NCI-H2227 (cell line): ENCODE measurements at regions not wholly inside any gene's neighbourhood (a gene's known extent, or its start where the extent isn't known, plus 50 kb on each side); places are given as distances from the start of the nearest gene placed in this dataset.
"Not testable (repeated sequence)": the region's sequence is repeated elsewhere in the genome, so short reads cannot be mapped to it uniquely, and the experiment has no call there.

Experiments
- DNase-seq: peaks from one replicate; lab custom pipeline; 2025; ENCODE audit not compliant: unreplicated experiment; lab: John Stamatoyannopoulos, UW

DNA sequence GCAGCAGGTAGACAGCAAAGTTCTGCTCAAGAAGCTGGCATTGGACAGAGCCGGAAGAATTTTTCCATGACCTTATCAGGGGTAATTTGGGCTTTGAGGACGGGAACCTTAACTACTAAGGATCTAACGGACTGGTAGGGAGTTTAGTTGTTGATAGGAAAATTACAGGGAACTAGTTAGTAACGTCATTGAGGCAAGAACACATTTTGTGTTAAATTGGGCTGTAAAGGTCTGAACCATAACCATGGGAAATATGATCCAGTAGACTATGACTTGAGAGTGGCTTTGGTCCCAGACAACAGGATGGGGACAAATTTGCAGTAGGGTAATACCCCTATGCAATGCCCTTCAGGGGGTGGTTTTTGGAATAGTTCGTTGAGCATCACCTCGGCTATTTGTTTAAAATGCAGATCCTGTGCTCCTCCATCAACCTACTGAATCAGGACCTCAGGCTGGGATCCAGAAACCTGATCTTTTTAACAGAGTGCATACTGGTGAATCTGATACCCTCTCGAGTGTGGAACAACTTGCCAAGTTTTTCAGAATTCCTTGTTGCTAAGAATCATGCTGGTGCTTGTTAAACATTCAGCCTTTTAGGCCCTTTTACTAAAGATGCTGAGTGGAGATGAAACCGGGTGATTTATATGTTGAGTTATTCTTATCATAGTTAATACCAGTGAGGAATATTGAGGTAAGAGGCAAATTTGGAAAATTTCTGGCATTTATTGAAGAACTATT, 255.1 kb downstream of the MAP2K6 start:
- no peak for DNase-seq

DNA sequence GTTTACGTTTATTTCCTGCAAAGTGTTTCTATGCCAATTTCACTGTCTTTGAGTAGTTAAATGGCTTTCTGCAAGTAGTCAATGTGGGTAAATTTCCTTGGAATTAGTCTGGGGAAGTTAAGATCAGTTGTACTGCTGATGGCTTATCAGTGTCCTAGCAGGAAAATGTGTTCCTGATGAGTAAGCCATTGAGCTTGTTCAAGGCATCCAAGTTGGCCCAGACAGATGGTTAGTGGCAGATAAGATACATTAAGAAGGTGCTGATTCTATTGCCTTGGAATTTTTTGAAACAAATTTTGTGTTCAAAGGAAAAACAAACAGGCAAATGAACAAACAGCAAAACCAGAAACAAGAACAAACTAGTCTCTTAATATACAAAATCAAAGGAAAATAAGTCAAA, 258.4 kb downstream of the MAP2K6 start:
- no peak for DNase-seq

DNA sequence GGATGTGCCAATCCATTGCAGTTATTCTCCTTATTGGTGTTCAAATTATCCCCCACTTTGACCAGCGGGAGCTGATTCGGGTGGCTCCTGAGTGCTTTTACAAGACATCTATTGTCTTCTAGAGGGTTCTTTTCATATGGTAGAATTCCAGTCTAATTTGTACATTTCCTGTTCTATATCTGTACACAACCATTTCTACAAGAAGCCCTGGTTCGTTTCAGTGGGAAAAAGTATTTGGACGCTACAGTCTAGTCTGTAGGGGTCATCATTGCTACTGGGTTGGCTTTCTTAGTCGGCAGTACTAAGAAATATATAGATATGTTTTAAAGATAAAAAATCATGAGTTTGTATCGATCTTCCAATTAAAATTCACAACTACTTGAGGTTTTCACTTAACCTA, 262.6 kb downstream of the MAP2K6 start:
- DNase-seq = no peak

DNA sequence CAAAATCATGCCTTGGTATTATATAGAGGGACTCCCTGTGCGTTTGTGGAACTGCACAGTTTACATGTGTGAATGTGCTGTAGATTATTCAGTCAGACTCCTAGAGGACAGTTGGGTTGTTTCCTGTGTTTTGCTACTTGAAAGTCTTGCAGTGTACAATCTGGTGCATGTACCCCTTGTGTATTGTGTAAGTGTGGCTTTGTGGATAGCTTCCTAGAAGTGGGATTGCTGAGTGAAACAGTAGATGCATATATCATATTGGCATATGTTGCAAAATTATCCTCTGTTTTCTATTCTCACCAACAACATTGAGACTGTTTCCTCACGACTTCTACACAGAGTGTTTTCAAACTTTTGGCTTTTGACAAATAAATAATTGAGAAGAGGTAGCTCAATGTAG, 263.7 kb downstream of the MAP2K6 start:
- DNase-seq = no peak

DNA sequence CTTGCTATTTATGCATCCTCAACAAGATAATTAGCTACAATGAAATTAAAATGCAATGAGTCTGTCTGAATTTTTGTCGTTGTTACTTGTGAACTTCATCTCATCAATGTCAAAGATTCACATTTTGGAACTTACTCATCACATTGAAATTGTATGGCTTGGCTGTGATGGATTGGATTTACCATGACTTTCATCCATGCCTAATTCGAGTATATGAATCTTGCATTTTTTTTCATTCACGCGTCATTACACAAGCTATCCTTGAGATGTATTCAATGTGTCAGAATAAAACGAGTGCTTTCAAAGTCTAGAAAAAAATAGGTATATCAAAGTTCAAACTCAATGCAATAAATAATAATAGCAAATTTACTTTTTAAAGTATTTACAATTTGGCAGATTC, 265.3 kb downstream of the MAP2K6 start:
- no peak for DNase-seq

DNA sequence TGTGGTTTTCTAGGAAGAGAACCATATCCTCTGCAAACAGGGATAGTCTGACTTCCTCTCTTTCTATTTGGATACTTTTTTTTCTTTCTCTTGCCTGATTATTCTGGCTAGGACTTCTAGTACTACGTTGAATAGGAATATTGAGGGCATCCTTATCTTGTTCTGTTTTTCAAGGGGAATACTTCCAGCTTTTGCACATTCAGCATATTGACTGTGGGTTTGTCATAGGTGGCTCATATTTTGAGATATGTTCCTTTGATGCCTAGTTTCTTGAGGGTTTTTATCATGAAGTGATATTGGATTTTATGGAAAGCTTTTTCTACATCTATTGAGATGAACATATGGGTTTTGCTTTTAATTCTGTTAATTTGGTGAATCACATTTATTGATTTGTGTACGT, 269.8 kb downstream of the MAP2K6 start:
- no peak for DNase-seq

DNA sequence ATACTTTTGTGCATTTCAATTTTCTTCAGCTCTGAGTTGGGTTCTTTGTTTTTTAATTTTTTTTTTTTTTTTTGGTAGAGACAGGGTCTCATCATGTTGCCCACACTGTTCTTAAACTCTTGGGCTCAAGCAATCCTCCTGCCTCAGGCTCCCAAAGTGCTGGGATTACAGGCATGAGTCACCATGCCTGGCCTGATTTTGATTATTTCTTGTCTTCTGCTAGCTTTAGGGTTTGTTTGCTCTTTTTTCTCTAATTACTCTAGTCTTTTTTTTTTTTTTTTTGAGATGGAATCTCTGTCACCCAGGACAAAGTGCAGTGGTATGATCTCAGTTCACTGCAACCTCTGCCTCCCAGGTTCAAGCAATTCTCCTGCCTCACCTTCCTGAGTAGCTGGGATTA, 270.7 kb downstream of the MAP2K6 start:
- not testable (repeated sequence) for DNase-seq

DNA sequence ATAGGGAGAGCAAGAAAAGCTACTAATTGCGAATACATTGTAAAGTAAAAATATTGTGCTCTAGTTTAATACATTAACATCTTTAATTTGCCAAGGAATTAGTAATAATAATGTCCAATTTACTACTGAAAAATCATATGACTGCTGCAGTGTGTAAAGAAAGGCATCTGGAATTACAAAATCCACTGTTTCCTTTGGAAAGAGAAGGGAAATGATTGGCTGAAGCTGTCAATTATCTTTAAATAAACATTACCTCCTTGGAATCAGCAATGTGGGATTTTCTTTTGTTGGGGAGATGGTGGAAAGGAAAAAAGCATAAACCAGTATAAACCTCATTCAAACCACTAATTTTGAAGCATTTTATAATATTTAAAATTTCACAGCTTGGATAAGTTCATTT, 276.0 kb downstream of the MAP2K6 start:
- DNase-seq = no peak

DNA sequence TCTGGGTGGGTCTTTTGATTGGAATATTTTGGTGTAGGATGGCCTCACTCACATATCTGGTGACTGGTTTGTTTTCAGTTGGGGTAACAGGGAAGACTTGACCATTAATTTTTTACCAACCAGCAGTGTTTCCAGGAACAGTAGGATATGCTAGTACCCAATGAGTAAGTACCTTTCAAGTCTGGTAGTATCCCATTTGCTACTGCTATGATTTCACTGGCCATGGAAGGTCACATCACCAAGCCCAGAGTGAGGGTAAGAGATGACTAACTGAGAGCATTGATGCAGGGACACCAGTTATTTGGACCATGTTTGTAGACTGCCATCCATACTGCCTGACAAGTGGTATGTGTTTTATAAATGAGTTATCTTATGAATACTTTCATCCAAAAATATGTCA, 277.7 kb downstream of the MAP2K6 start:
- no peak for DNase-seq

DNA sequence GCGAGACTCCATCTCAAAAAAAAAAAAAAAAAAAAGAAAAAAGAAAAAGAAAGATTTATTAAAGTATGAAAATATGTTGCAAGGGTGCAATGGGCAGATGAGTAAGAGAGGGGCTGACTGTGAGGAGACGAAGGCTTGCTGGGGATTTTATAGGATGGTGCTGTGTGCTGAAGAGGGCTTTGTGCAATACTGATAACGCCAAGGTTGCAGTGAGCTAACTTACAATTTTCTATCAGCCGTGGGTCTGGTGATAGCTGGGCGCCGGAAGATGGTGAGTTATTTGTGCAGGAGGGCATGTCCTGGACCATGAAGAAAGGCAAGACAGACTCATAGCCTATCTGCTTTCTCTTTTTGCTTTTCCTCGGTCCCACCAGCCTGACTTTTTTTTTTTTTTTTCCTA, 281.1 kb downstream of the MAP2K6 start:
- DNase-seq = no peak

DNA sequence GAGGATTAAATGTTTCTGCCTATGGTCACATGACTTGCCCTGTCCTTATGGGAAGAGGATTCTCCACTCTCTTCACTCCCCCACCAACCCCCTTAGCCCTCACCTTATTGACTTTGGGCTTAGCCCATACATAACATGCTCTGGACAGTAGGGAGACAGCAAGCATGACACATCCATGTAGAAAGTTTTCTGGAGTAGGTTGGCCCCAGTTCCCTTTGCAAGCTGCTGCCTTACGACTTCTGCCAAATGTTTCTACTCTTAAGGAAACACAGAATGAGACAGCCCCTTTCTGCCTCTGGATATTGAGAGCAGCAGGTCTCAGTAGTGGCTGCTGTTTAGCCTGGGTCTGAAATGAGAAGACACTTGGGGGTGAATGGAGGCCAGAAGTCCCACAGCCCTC, 282.2 kb downstream of the MAP2K6 start:
- DNase-seq = no peak

DNA sequence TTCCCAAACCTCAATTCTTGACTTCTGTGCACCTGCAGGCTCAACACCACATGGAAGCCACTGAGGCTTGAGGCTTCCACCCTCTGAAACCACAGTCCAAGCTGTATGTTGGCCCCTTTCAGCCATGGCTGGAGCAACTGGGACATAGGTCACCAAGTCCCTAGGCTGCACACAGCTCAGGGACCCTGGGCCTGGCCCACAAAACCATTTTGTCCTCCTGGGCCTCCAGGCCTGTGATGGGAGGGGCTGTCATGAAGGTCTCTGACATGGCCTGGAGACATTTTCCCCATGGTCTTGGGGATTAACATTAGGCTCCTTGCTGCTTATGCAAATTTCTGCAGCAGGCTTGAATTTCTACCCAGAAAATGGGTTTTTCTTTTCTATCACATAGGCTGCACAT, 283.9 kb downstream of the MAP2K6 start:
- not testable (repeated sequence) for DNase-seq

DNA sequence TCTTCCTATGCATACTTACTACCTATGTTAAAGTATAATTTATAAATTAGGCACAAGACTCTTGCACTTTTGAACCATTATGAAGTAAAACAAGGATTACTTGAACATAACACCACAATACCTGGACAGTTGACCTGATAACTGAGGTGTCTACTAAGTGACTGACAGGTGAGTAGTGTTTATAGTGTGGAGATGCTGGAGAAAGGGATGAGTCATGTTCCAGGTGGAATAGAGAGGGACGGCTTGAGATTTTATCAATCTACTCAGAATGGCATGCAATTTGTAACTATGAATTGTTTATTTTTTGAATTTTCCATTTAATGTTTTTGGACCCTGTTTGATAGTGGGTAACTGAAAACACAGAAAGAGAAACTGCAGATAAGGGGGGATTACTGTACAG, 287.6 kb downstream of the MAP2K6 start:
- no peak for DNase-seq

DNA sequence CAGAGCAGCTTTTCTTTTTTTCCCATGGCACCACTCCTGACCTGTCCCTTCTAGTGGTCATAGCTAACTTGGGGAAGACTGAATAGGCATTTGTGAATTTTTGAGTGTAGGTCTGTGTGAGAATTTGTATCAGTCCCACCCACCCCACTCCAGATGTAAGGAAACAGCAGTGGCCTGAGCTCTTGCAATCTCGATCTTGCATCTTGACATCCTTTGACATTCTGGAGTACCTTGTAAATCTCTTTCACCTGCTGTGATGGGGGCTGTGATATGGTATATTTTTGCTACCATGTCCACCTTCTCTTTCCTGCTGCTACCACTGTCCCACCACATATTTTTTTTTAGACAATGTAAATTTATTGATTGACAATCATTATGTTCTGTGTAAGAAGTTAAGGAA, 289.3 kb downstream of the MAP2K6 start:
- no peak for DNase-seq

DNA sequence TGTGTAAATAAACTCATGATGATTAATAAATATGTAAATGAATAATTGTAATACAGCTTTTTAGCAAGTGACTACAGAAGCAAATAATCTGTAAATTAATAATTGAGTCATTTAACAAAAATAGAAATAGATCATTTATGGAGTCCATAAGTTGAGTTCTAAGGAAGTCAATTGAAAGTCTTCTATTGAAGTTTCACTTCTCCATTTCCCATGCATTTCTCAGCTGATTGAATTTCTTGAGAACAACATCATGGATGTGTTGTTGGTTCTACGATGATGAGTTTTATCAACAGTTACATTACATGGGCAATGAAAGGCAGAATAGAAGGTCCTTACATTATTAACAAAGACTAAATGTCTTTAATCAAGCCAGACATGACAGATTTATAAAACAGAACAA, 290.4 kb downstream of the MAP2K6 start:
- no peak for DNase-seq

DNA sequence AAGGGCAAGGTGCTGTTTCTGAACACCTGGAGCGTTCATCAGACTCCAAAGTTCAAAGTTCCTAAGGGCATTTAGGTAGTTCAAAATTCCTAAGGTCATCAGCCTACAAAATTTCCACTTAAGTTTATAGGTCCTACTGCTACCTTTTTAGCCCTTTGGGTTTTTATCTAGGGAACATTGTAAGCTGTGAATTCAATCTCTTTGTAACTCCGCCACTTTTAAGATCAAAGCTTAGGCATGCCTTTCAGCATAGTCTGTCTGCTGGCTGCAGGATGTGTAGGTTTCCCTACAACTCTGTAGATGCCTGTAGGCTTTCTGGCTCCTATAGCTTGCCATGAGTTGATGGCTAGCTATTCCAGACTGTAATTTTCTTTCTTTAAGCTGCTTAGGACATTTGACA, 291.6 kb downstream of the MAP2K6 start:
- DNase-seq = no peak

DNA sequence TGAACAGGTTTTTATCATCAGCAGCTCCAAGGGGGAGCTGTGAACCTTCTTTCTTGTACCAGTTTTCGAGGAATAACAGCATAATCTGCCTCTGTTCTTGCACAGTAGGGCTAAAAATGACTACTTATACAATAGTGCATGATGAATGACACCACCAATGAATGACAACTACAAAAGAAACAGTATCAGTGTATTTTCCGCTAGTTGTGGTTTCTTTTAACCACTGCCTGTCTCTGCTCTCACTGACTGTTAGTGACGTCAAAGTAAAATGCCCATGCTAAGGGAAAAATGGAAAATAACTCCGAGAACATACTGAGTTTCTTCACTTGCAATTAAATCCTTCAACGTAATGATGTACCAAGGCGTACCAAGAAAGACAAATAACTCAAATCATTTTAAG, 294.9 kb downstream of the MAP2K6 start:
- no peak for DNase-seq

DNA sequence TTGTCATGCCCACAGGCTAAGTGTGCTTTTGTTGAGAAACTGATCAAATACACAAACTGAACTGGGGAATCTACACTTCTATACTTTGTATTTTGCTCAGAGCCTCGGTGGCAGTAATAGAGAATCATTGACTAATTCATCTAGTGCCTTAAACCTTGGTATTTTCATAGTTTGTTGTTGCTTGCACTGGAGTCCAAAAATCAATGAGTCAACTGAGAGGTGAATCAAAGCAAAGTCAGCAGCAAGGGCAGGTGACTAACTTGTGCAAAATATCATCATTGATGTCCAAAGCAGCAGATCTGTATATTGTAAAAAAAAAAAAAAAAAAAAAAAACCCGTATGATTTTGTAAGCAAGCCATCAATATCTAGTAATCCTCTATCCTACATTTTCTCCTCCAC, 296.4 kb downstream of the MAP2K6 start:
- DNase-seq = no peak

DNA sequence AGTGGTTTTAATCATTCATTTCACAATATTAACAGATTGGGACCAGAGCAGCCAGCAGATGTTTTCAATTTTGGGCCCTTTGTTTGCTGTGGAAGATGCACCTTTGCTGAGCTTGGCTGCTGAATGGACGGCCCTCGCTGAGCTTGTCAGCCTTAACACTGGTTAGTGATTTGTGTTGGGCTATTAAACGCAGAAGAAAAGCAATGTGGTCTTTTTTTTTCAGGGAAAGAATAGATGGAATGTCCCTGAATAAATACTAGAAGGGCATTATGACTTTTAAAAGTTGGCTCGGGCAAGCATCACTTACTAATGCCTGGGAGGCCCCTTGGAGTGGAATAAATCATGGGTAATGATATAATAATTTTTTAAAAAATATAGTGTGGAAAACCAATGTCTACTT, 297.0 kb downstream of the MAP2K6 start:
- no peak for DNase-seq

DNA sequence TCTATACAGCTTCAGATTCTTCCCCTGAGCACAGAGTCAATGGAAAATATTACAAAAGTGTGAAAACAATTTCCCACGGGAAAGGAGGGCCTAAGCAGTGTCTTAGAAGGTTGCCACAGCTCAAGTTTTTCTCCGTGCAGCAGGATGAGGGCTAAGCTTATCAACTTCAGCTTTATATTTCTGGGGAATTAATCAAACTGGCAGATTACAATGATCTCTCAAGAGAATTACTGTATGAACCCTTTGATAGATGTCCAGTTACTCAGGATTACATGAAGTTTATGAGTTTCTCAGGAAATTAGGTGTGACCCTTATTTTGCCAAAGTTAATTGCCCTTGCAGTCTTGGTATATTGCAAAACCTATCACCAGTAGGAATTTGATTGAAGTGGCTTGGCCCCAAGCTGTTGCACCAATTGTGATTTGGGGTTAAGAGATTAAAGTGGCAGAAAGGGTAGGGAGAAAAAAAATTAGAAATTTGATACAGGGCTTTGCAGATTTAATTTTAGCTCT, 298.4 kb downstream of the MAP2K6 start:
- DNase-seq = no peak

DNA sequence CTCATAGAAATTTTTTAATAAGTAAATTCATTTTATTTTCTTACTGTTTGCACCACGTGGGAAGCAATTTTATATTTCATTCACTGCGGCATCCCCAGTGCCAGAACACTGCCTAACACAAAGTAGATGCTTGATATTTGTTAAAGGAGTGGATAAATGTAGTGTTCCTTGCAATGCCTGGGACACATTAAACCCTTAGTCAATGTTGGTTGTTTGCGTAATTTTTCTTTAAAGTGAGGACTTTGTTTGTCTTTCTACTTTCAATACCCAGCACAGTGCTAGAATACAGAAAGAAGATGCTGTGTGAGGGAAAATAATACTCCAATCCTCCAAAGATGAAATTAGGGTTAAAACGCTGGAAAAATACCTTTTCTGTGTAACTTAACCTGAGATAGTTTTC, 299.3 kb downstream of the MAP2K6 start:
- DNase-seq = no peak

DNA sequence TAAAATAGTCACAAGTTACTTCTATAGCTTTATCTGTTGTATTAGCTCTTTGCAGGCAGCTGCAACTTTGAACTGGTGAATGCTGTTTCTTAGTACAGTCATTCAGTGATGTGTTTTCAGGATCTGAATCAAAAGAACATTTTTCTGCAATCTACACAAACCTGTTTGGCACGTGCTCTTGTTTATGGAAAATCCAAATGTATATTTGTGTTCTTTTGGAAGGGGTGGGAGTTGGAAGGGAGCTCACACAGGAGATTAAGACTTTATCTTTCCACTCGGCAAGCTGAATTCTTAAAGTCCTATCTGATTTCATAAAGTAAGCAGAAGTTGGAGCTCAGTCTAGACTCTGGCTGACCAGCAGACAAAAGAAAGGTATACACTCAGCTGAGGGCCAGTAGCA, 300.2 kb downstream of the MAP2K6 start:
- DNase-seq = no peak

DNA sequence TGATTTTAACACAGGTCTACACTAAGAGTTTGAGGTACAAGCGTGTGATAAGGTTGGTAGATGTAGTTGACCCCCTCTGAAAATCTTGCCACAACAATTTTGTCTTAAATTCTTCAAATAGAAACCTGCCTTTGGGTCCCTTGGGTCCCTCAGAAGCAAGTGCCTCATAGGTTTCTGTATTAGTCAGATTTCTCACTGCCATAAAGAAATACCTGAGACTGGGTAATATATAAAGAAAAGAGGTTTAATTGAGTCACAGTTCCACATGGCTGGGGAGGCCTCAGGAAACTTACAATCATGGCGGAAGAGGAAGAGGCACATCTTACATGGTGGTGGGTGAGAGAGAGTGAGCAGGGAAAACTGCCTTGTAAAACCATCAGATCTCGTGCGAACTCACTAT, 301.2 kb downstream of the MAP2K6 start:
- DNase-seq = no peak
